ENCODE measurements at regions not wholly inside any gene's neighbourhood (a gene's known extent, or its start where the extent isn't known, plus 50 kb on each side); places are given as distances from the start of the nearest gene placed in this dataset.

- H3K9me3 ChIP-seq (replicated peaks in 1 of 2; ENCODE audit: control insufficient read depth in 1 of 2, insufficient read depth in 1 of 2, low read length in 2 of 2): no peaks in the 10 kb centered on the region
- H2AFZ ChIP-seq (ENCODE audit: insufficient read depth, low read depth, low read length, poor library complexity, severe bottlenecking): no peak overlapping the region
- no peak overlapping the region for H3K4me3 ChIP-seq (replicated peaks in 1 of 3; ENCODE audit: low read depth in 2 of 3, low read length in 3 of 3)
- Mint-ChIP-seq H3K4me1 (peaks cover 37% of the 10 kb centered on the region), H3K27ac (peak overlapping the region in 4 of 7 donors; percentile 13 to 73 (median 40)), H3K36me3 (no peaks in the 10 kb centered on the region), H3K4me3 (no peak overlapping the region), H3K27me3 (ENCODE audit: low read depth in 3 of 3) (peaks cover 0 to 2% (median 0%) of the 10 kb centered on the region in 3 donors), H3K9me3 (peaks cover 0 to 4% (median 0%) of the 10 kb centered on the region in 7 donors)
- no peaks in the 10 kb centered on the region for H3K79me2 ChIP-seq (ENCODE audit: insufficient read depth, low read length)
- no CpG with 5 or more reads among the region's 2 CpGs for WGBS (ENCODE audit: insufficient coverage)
- peak overlapping the region in 1 of 2 donors; percentile 56 for H3K27ac ChIP-seq (ENCODE audit: low read depth in 1 of 2, low read length in 2 of 2)
- no peaks in the 10 kb centered on the region for H4K20me1 ChIP-seq (ENCODE audit: insufficient read depth, low read length)
- H3K27me3 ChIP-seq (ENCODE audit: control insufficient read depth in 2 of 2, insufficient read depth in 2 of 2, low read length in 2 of 2): no peaks in the 10 kb centered on the region
- intact Hi-C loops (cut with micrococcal nuclease): no loop called here
- peaks cover 37 to 42% of the 10 kb centered on the region in 2 donors for H3K4me1 ChIP-seq (ENCODE audit: control insufficient read depth in 1 of 2, insufficient read depth in 2 of 2, low read length in 2 of 2)
- peak in 2 of 3 donors; percentile 32 to 50 for DNase-seq
- no peak overlapping the region for H3K9ac ChIP-seq (ENCODE audit: insufficient read depth, low read length, poor library complexity, severe bottlenecking)
- TF ChIP-seq, protein P1, sequence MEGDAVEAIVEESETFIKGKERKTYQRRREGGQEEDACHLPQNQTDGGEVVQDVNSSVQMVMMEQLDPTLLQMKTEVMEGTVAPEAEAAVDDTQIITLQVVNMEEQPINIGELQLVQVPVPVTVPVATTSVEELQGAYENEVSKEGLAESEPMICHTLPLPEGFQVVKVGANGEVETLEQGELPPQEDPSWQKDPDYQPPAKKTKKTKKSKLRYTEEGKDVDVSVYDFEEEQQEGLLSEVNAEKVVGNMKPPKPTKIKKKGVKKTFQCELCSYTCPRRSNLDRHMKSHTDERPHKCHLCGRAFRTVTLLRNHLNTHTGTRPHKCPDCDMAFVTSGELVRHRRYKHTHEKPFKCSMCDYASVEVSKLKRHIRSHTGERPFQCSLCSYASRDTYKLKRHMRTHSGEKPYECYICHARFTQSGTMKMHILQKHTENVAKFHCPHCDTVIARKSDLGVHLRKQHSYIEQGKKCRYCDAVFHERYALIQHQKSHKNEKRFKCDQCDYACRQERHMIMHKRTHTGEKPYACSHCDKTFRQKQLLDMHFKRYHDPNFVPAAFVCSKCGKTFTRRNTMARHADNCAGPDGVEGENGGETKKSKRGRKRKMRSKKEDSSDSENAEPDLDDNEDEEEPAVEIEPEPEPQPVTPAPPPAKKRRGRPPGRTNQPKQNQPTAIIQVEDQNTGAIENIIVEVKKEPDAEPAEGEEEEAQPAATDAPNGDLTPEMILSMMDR (IDR thresholded peaks at IDR 0.05): no peak
- no peaks in the 10 kb centered on the region for H3K36me3 ChIP-seq (replicated peaks in 1 of 2; ENCODE audit: control insufficient read depth in 1 of 2, insufficient read depth in 2 of 2, low read length in 2 of 2)
- H3K4me2 ChIP-seq (replicated peaks; ENCODE audit: extremely low read depth, low read length, poor library complexity, severe bottlenecking): peak overlapping the region; percentile 15
Measured at GRCh38 chr12:89208661-89209096, 143.6 kb downstream of the DUSP6 start.

GRCh38 chr12:89206390-89206789 is 145.9 kb downstream of the DUSP6 start:
- Histone ChIP-seq H3K9ac (ENCODE audit: insufficient read depth, low read length, poor library complexity, severe bottlenecking) (no peak overlapping the region), H3K27me3 (ENCODE audit: control insufficient read depth in 2 of 2, insufficient read depth in 2 of 2, low read length in 2 of 2) (no peaks in the 10 kb centered on the region), H3K27ac (ENCODE audit: low read depth in 1 of 2, low read length in 2 of 2) (peak overlapping the region in 1 of 2 donors; percentile 74), H3K9me3 (replicated peaks in 1 of 2; ENCODE audit: control insufficient read depth in 1 of 2, insufficient read depth in 1 of 2, low read length in 2 of 2) (no peaks in the 10 kb centered on the region), H3K4me2 (replicated peaks; ENCODE audit: extremely low read depth, low read length, poor library complexity, severe bottlenecking) (peak overlapping the region; percentile 2), H3K4me1 (ENCODE audit: control insufficient read depth in 1 of 2, insufficient read depth in 2 of 2, low read length in 2 of 2) (peaks cover 21 to 24% of the 10 kb centered on the region in 2 donors), H4K20me1 (ENCODE audit: insufficient read depth, low read length) (no peaks in the 10 kb centered on the region), H2AFZ (ENCODE audit: insufficient read depth, low read depth, low read length, poor library complexity, severe bottlenecking) (peak overlapping the region; percentile 45), H3K79me2 (ENCODE audit: insufficient read depth, low read length) (no peaks in the 10 kb centered on the region), H3K4me3 (replicated peaks in 1 of 3; ENCODE audit: low read depth in 2 of 3, low read length in 3 of 3) (peak overlapping the region in 1 of 3 experiments; percentile 31), H3K36me3 (replicated peaks in 1 of 2; ENCODE audit: control insufficient read depth in 1 of 2, insufficient read depth in 2 of 2, low read length in 2 of 2) (no peaks in the 10 kb centered on the region)
- Mint-ChIP-seq H3K36me3 (no peaks in the 10 kb centered on the region), H3K9me3 (peaks cover 0 to 4% (median 0%) of the 10 kb centered on the region in 7 donors), H3K27me3 (ENCODE audit: low read depth in 3 of 3) (peaks cover 0 to 2% (median 1%) of the 10 kb centered on the region in 3 donors), H3K4me1 (peaks cover 25% of the 10 kb centered on the region), H3K4me3 (no peak overlapping the region), H3K27ac (peak overlapping the region; percentile 77 to 92 (median 87))
- WGBS (ENCODE audit: insufficient coverage): 33% methylated on average over 1 of the region's 1 CpG
- peak; percentile 34 to 60 (median 43) for DNase-seq
- TF ChIP-seq, protein P1 (IDR thresholded peaks at IDR 0.05): no peak
- intact Hi-C loops (cut with micrococcal nuclease): no loop called here

Measured in CD14-positive monocyte (primary cell).